ENCODE measurements at regions not wholly inside any gene's neighbourhood (a gene's known extent, or its start where the extent isn't known, plus 50 kb on each side); places are given as distances from the start of the nearest gene placed in this dataset.

GRCh38 chr16:86632206-86632605 lies 53.9 kb downstream of the FOXL1 start:
- H3K27ac ChIP-seq (ENCODE audit: insufficient read depth, low read depth, low read length, poor library complexity, severe bottlenecking) = no peak overlapping the region
- H3K36me3 ChIP-seq (ENCODE audit: control insufficient read depth, insufficient read depth, low read length) = no peaks in the 10 kb centered on the region
- peaks cover 12% of the 10 kb centered on the region for H3K4me1 ChIP-seq (ENCODE audit: control insufficient read depth, insufficient read depth, low read length)
- H3K27me3 ChIP-seq (ENCODE audit: control insufficient read depth, insufficient read depth, low read length, poor library complexity, severe bottlenecking) = no peaks in the 10 kb centered on the region
- WGBS, 2 experiments = 93 to 95% methylated on average over 16 of the region's 16 CpGs
- H3K4me3 ChIP-seq (ENCODE audit: insufficient read depth, low read depth, low read length) = no peak overlapping the region
- H3K9me3 ChIP-seq (ENCODE audit: control insufficient read depth, low read length) = no peaks in the 10 kb centered on the region

- Histone ChIP-seq H3K4me1 (ENCODE audit: control insufficient read depth, insufficient read depth, low read length) (peaks cover 12% of the 10 kb centered on the region), H3K36me3 (ENCODE audit: control insufficient read depth, insufficient read depth, low read length) (no peaks in the 10 kb centered on the region), H3K27ac (ENCODE audit: insufficient read depth, low read depth, low read length, poor library complexity, severe bottlenecking) (no peak overlapping the region), H3K27me3 (ENCODE audit: control insufficient read depth, insufficient read depth, low read length, poor library complexity, severe bottlenecking) (no peaks in the 10 kb centered on the region), H3K4me3 (ENCODE audit: insufficient read depth, low read depth, low read length) (no peak overlapping the region), H3K9me3 (ENCODE audit: control insufficient read depth, low read length) (no peaks in the 10 kb centered on the region)
- 91 to 97% methylated on average over 5 to 7 of the region's 8 CpGs for WGBS, 2 experiments
Observed at GRCh38 chr16:86632944-86633343, 54.6 kb downstream of the FOXL1 start.

DNA sequence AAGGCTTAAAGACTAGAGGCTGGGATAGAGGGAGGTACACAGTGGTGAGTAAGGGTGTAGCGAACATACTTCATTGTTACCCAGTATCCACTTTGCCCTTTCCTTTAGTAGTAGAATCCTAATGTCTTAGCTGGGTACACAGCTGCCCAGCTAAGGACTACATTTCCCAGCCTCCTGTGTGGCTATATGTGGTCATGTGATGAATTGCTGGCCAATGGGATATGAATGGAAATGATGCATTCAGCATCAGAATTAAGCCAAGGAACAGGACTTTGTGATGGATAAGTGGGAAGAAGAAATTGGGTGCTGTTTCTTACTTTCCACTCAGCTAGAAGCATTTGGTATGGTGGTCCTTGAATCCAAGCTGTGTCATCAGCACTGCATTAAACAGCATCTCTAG lies 55.9 kb downstream of the FOXL1 start:
- H3K4me1 ChIP-seq (ENCODE audit: control insufficient read depth, insufficient read depth, low read length) = peaks cover 12% of the 10 kb centered on the region
- H3K4me3 ChIP-seq (ENCODE audit: insufficient read depth, low read depth, low read length) = no peak overlapping the region
- H3K27me3 ChIP-seq (ENCODE audit: control insufficient read depth, insufficient read depth, low read length, poor library complexity, severe bottlenecking) = no peaks in the 10 kb centered on the region
- no peaks in the 10 kb centered on the region for H3K9me3 ChIP-seq (ENCODE audit: control insufficient read depth, low read length)
- 90% methylated on average over 1 of the region's 1 CpG; no CpG with 5 or more reads in 1 of the 2 experiments for WGBS, 2 experiments
- no peak overlapping the region for H3K27ac ChIP-seq (ENCODE audit: insufficient read depth, low read depth, low read length, poor library complexity, severe bottlenecking)
- no peaks in the 10 kb centered on the region for H3K36me3 ChIP-seq (ENCODE audit: control insufficient read depth, insufficient read depth, low read length)

- no peaks in the 10 kb centered on the region for H3K9me3 ChIP-seq (ENCODE audit: control insufficient read depth, low read length)
- H3K27ac ChIP-seq (ENCODE audit: insufficient read depth, low read depth, low read length, poor library complexity, severe bottlenecking) = no peak overlapping the region
- no peaks in the 10 kb centered on the region for H3K27me3 ChIP-seq (ENCODE audit: control insufficient read depth, insufficient read depth, low read length, poor library complexity, severe bottlenecking)
- 84 to 86% methylated on average over 9 of the region's 9 CpGs for WGBS, 2 experiments
- H3K4me1 ChIP-seq (ENCODE audit: control insufficient read depth, insufficient read depth, low read length) = peaks cover 12% of the 10 kb centered on the region
- no peak overlapping the region for H3K4me3 ChIP-seq (ENCODE audit: insufficient read depth, low read depth, low read length)
- H3K36me3 ChIP-seq (ENCODE audit: control insufficient read depth, insufficient read depth, low read length) = no peaks in the 10 kb centered on the region
Observed at GRCh38 chr16:86635176-86635876, 57.0 kb downstream of the FOXL1 start.

DNA sequence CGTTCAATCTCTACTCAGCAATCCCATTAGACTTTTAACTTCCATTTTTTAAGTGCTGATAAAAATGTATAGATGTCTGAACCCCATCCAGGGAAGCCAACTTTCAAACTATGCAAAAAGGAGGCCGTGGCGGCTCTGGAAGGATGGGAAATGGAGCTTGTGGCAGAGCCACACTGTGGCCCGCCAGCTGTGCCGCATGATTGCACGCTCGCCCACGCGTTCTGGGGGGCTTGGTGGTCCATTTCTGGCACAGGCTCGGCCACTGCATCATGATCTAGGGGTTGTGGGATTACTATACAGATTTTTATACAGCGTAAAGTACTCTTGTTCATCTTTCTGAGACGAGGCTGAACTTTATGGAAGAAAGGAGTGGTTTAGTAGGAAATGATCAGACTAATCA lies 57.6 kb downstream of the FOXL1 start:
- WGBS, 2 experiments = 96% methylated on average over 11 to 12 of the region's 12 CpGs
- no peaks in the 10 kb centered on the region for H3K27me3 ChIP-seq (ENCODE audit: control insufficient read depth, insufficient read depth, low read length, poor library complexity, severe bottlenecking)
- no peaks in the 10 kb centered on the region for H3K36me3 ChIP-seq (ENCODE audit: control insufficient read depth, insufficient read depth, low read length)
- H3K27ac ChIP-seq (ENCODE audit: insufficient read depth, low read depth, low read length, poor library complexity, severe bottlenecking) = no peak overlapping the region
- no peak overlapping the region for H3K4me3 ChIP-seq (ENCODE audit: insufficient read depth, low read depth, low read length)
- peaks cover 12% of the 10 kb centered on the region for H3K4me1 ChIP-seq (ENCODE audit: control insufficient read depth, insufficient read depth, low read length)
- H3K9me3 ChIP-seq (ENCODE audit: control insufficient read depth, low read length) = no peaks in the 10 kb centered on the region

GRCh38 chr16:86637744-86638143 lies 59.4 kb downstream of the FOXL1 start:
- WGBS, 2 experiments = 82 to 86% methylated on average over 2 of the region's 2 CpGs
- Histone ChIP-seq H3K4me1 (ENCODE audit: control insufficient read depth, insufficient read depth, low read length) (peaks cover 12% of the 10 kb centered on the region), H3K36me3 (ENCODE audit: control insufficient read depth, insufficient read depth, low read length) (no peaks in the 10 kb centered on the region), H3K27me3 (ENCODE audit: control insufficient read depth, insufficient read depth, low read length, poor library complexity, severe bottlenecking) (no peaks in the 10 kb centered on the region), H3K4me3 (ENCODE audit: insufficient read depth, low read depth, low read length) (no peak overlapping the region), H3K27ac (ENCODE audit: insufficient read depth, low read depth, low read length, poor library complexity, severe bottlenecking) (no peak overlapping the region), H3K9me3 (ENCODE audit: control insufficient read depth, low read length) (no peaks in the 10 kb centered on the region)

GRCh38 chr16:86638642-86639041 lies 60.3 kb downstream of the FOXL1 start:
- H3K9me3 ChIP-seq (ENCODE audit: control insufficient read depth, low read length) = no peaks in the 10 kb centered on the region
- H3K4me3 ChIP-seq (ENCODE audit: insufficient read depth, low read depth, low read length) = no peak overlapping the region
- WGBS, 2 experiments = 94 to 96% methylated on average over 10 of the region's 10 CpGs
- no peaks in the 10 kb centered on the region for H3K36me3 ChIP-seq (ENCODE audit: control insufficient read depth, insufficient read depth, low read length)
- H3K27me3 ChIP-seq (ENCODE audit: control insufficient read depth, insufficient read depth, low read length, poor library complexity, severe bottlenecking) = no peaks in the 10 kb centered on the region
- H3K27ac ChIP-seq (ENCODE audit: insufficient read depth, low read depth, low read length, poor library complexity, severe bottlenecking) = no peak overlapping the region
- H3K4me1 ChIP-seq (ENCODE audit: control insufficient read depth, insufficient read depth, low read length) = peaks cover 12% of the 10 kb centered on the region

DNA sequence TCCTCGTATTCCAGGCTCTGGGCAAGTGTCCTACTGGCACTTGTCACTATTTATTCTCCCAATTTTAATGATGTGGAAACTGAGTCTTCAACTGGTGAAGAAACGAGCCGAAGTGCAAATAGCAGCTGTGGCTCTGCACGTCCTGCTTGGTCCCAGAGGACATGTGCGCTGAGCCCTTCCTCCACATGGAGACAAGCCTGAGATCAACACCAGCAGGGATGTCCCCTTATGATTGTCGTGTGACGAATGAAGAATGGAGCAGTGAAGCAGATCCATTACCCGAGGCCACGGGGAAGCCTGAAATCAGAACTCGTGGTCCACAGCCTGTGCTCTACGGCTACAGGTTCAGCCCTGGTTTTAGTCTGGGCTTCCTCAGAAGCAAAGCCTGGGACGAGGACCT lies 61.0 kb downstream of the FOXL1 start:
- peaks cover 12% of the 10 kb centered on the region for H3K4me1 ChIP-seq (ENCODE audit: control insufficient read depth, insufficient read depth, low read length)
- WGBS, 2 experiments = 93 to 94% methylated on average over 12 of the region's 12 CpGs
- H3K27ac ChIP-seq (ENCODE audit: insufficient read depth, low read depth, low read length, poor library complexity, severe bottlenecking) = no peak overlapping the region
- H3K27me3 ChIP-seq (ENCODE audit: control insufficient read depth, insufficient read depth, low read length, poor library complexity, severe bottlenecking) = no peaks in the 10 kb centered on the region
- no peaks in the 10 kb centered on the region for H3K36me3 ChIP-seq (ENCODE audit: control insufficient read depth, insufficient read depth, low read length)
- no peak overlapping the region for H3K4me3 ChIP-seq (ENCODE audit: insufficient read depth, low read depth, low read length)
- H3K9me3 ChIP-seq (ENCODE audit: control insufficient read depth, low read length) = no peaks in the 10 kb centered on the region

DNA sequence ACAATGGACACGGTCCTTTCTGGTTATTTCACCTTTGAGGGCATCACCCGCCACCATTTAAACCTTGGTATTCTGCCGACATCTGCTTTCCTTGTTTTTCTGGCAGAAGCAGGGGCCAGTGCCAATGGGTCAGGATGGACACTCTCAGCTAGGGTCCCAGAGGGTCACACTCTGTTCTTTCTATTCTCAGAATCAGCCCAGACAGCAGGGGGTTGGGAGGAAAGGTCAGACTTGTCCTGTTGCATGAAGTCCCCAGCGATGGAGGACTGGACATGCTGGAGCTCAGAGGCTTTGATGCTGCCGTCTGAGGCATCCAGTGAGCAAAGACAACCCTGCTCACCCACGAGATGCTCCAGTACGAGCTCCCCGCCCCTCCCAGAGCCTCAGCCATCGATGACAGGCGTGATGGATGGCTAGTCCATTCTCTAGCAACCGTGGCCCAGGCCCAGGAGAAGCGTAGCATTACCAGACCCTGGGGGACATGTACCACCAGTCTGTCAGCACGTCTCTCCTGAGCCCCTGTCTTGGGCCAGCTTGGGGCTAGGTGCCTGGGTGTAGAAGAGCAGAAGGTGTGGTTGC lies 62.0 kb downstream of the FOXL1 start:
- WGBS, 2 experiments = 86 to 88% methylated on average over 13 of the region's 13 CpGs
- Histone ChIP-seq H3K27me3 (ENCODE audit: control insufficient read depth, insufficient read depth, low read length, poor library complexity, severe bottlenecking) (no peaks in the 10 kb centered on the region), H3K27ac (ENCODE audit: insufficient read depth, low read depth, low read length, poor library complexity, severe bottlenecking) (no peak overlapping the region), H3K9me3 (ENCODE audit: control insufficient read depth, low read length) (no peaks in the 10 kb centered on the region), H3K4me1 (ENCODE audit: control insufficient read depth, insufficient read depth, low read length) (peaks cover 4% of the 10 kb centered on the region), H3K36me3 (ENCODE audit: control insufficient read depth, insufficient read depth, low read length) (no peaks in the 10 kb centered on the region), H3K4me3 (ENCODE audit: insufficient read depth, low read depth, low read length) (no peak overlapping the region)

DNA sequence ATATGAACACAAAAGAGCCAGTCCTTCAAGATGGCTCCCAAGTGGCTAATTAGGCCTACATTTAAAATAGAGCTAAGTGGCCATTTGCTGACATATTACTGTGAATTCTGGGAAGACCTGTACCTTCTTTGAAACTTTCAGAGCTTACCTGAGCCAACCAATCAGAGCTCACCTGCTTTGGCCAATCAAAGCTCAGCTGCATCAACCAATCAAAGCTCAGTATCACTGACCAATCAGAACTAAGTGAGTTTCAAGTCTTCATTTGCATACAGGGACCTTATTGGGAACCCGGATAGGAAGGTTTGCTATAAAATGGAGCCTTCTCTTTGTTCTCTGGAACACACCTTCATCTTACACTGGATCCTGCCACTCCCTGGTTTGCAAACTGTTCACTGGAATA lies 63.7 kb downstream of the FOXL1 start:
- 95 to 97% methylated on average over 1 of the region's 1 CpG for WGBS, 2 experiments
- Histone ChIP-seq H3K36me3 (ENCODE audit: control insufficient read depth, insufficient read depth, low read length) (no peaks in the 10 kb centered on the region), H3K9me3 (ENCODE audit: control insufficient read depth, low read length) (no peaks in the 10 kb centered on the region), H3K27ac (ENCODE audit: insufficient read depth, low read depth, low read length, poor library complexity, severe bottlenecking) (no peak overlapping the region), H3K27me3 (ENCODE audit: control insufficient read depth, insufficient read depth, low read length, poor library complexity, severe bottlenecking) (no peaks in the 10 kb centered on the region), H3K4me3 (ENCODE audit: insufficient read depth, low read depth, low read length) (no peak overlapping the region), H3K4me1 (ENCODE audit: control insufficient read depth, insufficient read depth, low read length) (peaks cover 6% of the 10 kb centered on the region)
